T-helper 17 cell (primary cell): ENCODE measurements at regions not wholly inside any gene's neighbourhood (a gene's known extent, or its start where the extent isn't known, plus 50 kb on each side); places are given as distances from the start of the nearest gene placed in this dataset.
A peak's percentile ranks its signal among the peaks of the same experiment; 100 is the strongest.

ENCODE experiments used
- ATAC-seq: fragments of 150-1000 bp; cut with Tn5 transposase; 2 replicates; pipeline ENCODE4 v1.10.0; 2021; ENCODE audit warnings: mild to moderate bottlenecking, moderate library complexity
- DNase-seq, 3 donors: peaks; one replicate each; pipeline versions ENCODE4 v3.0.0 to v3.0.0-alpha.2; 2020 to 2021
- H3K9me3 ChIP-seq: one replicate; pipeline ENCODE4 v1.7.0; 2013; ENCODE audit warnings: low read length, mild to moderate bottlenecking; ENCODE audit not compliant: control insufficient read depth, poor library complexity, severe bottlenecking
- H3K27ac Mint-ChIP-seq: one replicate; pipeline ENCODE4 v1.8.0; 2022; ENCODE audit warnings: mild to moderate bottlenecking, moderate library complexity, mixed read lengths
- H3K27me3 Mint-ChIP-seq: one replicate; pipeline ENCODE4 v1.8.0; 2022; ENCODE audit warnings: mixed read lengths
- H3K36me3 Mint-ChIP-seq: one replicate; pipeline ENCODE4 v1.8.0; 2022; ENCODE audit warnings: low read depth, mixed read lengths
- H3K4me1 Mint-ChIP-seq: one replicate; pipeline ENCODE4 v1.8.0; 2022; ENCODE audit warnings: mild to moderate bottlenecking, mixed read lengths
- H3K4me3 Mint-ChIP-seq: one replicate; pipeline ENCODE4 v1.8.0; 2022; ENCODE audit warnings: mild to moderate bottlenecking, moderate library complexity, mixed read lengths

GRCh38 chr6:16965689-16966088, 136.2 kb upstream of the STMND1 start:
- peaks cover 12% of the 10 kb centered on the region for H3K4me1 Mint-ChIP-seq
- no peak for DNase-seq
- H3K36me3 Mint-ChIP-seq, result peaks cover 7% of the 10 kb centered on the region
- ATAC-seq, result no peak
- no peak overlapping the region for H3K27ac Mint-ChIP-seq
- no peak overlapping the region for H3K4me3 Mint-ChIP-seq
- peaks cover 76% of the 10 kb centered on the region for H3K27me3 Mint-ChIP-seq
- H3K9me3 ChIP-seq, result no peaks in the 10 kb centered on the region

GRCh38 chr6:16964553-16965499, 137.0 kb upstream of the STMND1 start:
- DNase-seq (peak; percentile 26 to 52 (median 35)), ATAC-seq (peak; percentile 87)
- H3K27me3 Mint-ChIP-seq, result peaks cover 77% of the 10 kb centered on the region
- no peak overlapping the region for H3K27ac Mint-ChIP-seq
- H3K4me1 Mint-ChIP-seq, result peaks cover 10% of the 10 kb centered on the region
- H3K4me3 Mint-ChIP-seq, result no peak overlapping the region
- H3K36me3 Mint-ChIP-seq, result peaks cover 7% of the 10 kb centered on the region
- no peaks in the 10 kb centered on the region for H3K9me3 ChIP-seq

DNA sequence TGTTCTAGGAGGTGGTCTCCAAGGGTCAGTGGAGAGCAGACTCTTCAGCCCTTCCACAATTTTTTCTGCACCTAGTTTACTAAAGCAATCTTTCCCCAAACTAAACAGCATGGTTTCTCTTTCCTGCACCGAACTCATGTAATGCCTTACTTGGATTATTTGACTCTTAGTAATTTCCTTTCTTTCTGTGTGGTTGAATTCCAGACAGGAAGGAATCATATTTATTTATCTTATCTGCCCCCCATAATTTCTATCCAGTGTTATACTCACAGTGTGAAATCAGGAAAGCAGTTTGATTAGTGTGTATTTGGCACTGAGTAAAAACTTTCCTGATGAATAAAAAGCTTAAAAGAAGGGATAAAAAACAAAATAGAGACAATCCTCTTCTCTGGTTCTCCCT, 140.3 kb upstream of the STMND1 start:
- H3K36me3 Mint-ChIP-seq, result peaks cover 4% of the 10 kb centered on the region
- H3K9me3 ChIP-seq, result no peaks in the 10 kb centered on the region
- peaks cover 63% of the 10 kb centered on the region for H3K27me3 Mint-ChIP-seq
- no peak overlapping the region for H3K4me3 Mint-ChIP-seq
- no peak for ATAC-seq
- H3K27ac Mint-ChIP-seq, result no peak overlapping the region
- DNase-seq, result no peak
- H3K4me1 Mint-ChIP-seq, result peaks cover 12% of the 10 kb centered on the region

- Mint-ChIP-seq H3K27me3 (peaks cover 54% of the 10 kb centered on the region), H3K4me1 (peaks cover 14% of the 10 kb centered on the region), H3K36me3 (peaks cover under 1% of the 10 kb centered on the region), H3K4me3 (no peak overlapping the region), H3K27ac (no peak overlapping the region)
- ATAC-seq (no peak), DNase-seq (no peak)
- H3K9me3 ChIP-seq, result no peaks in the 10 kb centered on the region
Observed at GRCh38 chr6:16959789-16960188, 142.1 kb upstream of the STMND1 start.

DNA sequence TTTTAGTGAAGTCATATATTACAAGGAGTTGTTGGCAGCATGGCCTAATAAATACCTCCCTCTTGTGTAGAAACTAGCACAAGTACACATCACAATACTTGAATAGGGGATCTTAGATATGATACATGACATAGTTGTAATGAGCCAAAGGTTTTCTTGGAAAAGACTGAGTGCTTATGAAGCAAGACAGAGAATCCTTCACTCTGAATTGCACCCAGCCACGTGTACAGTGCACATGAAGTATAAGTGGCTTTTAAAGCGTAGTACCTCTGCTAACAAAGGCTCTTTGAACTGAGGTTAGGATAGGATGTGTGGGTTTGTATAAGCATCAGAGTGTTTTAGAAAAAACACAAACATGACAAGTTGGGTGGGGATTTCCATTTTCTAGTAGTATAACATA, 145.5 kb upstream of the STMND1 start:
- Mint-ChIP-seq H3K4me1 (peaks cover 8% of the 10 kb centered on the region), H3K27me3 (peaks cover 39% of the 10 kb centered on the region), H3K27ac (peak overlapping the region; percentile 14), H3K4me3 (no peak overlapping the region), H3K36me3 (peaks cover 2% of the 10 kb centered on the region)
- H3K9me3 ChIP-seq, result no peaks in the 10 kb centered on the region
- DNase-seq (no peak), ATAC-seq (peak; percentile 95)

DNA sequence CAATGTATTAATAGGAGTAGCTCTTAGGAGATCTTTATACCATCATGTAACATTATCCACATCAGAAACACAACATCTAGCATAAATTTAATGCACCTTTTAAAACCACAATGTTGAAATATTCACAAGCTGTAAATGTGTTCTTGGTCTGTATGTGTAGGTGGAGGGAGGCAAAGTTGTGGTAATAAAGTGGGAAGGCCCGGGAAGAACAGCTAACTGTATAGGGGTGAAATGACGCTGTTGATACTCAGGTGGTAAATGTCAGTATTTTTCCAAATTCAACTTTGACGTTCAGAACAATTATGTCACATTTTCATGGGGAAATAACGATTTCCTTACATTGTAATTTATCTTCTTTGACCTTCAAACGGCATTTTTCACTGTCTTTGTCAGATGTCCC, 146.0 kb upstream of the STMND1 start:
- Mint-ChIP-seq H3K27ac (no peak overlapping the region), H3K4me3 (no peak overlapping the region)

DNA sequence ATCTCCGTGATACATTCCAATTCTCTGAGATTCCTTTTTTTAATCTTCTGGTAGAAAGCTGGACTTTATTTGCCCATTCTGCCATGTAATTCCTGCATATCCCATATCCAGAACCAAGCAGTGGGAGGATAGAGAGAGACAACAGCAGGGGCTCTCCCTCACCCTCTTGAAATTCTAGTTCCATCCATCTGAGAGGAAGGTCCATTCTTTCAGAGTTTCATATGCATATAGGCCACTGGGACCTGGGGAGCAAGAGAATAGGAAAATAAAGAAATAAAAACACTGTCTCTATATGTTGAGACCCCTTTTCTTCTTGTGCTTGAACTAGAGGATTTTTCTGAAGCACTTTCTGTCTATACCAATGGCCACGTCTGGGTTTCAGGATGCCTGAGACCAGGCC, 147.9 kb upstream of the STMND1 start:
- ATAC-seq (no peak), DNase-seq (no peak)
- H3K36me3 Mint-ChIP-seq, result peaks cover 2% of the 10 kb centered on the region
- no peak overlapping the region for H3K4me3 Mint-ChIP-seq
- peaks cover 26% of the 10 kb centered on the region for H3K27me3 Mint-ChIP-seq
- H3K4me1 Mint-ChIP-seq, result peaks cover 8% of the 10 kb centered on the region
- no peak overlapping the region for H3K27ac Mint-ChIP-seq
- no peaks in the 10 kb centered on the region for H3K9me3 ChIP-seq

More for the DNA sequence above, 146.0 kb upstream of the STMND1 start:
- H3K9me3 ChIP-seq, result no peaks in the 10 kb centered on the region
- H3K36me3 Mint-ChIP-seq, result peaks cover 2% of the 10 kb centered on the region
- H3K27me3 Mint-ChIP-seq, result peaks cover 35% of the 10 kb centered on the region
- DNase-seq (no peak), ATAC-seq (no peak)
- H3K4me1 Mint-ChIP-seq, result peaks cover 8% of the 10 kb centered on the region

DNA sequence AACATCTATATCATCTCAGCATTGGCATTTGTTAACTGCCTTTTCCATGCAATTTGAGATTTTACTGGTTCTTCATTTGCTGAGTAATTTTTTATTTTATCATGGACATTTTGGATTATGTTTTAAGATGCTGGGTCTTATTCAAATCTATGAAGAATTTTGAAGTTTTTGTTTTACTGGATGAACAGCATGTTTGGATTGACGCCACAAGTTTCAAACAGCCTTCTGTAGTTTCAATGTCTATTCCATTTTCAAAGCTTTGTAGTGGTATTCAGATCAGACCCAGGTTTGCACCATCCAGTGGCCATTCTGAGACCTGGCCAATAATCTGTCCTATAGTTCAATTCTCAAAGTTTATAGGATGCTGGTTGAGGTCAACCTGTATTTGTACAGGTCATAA, 148.4 kb upstream of the STMND1 start:
- no peak for ATAC-seq
- peaks cover 2% of the 10 kb centered on the region for H3K36me3 Mint-ChIP-seq
- peaks cover 8% of the 10 kb centered on the region for H3K4me1 Mint-ChIP-seq
- no peak for DNase-seq
- H3K9me3 ChIP-seq, result no peaks in the 10 kb centered on the region
- no peak overlapping the region for H3K4me3 Mint-ChIP-seq
- peaks cover 31% of the 10 kb centered on the region for H3K27me3 Mint-ChIP-seq
- no peak overlapping the region for H3K27ac Mint-ChIP-seq

GRCh38 chr6:16950825-16951495, 150.9 kb upstream of the STMND1 start:
- no peak overlapping the region for H3K4me3 Mint-ChIP-seq
- no peak overlapping the region for H3K27ac Mint-ChIP-seq
- peaks cover 45% of the 10 kb centered on the region for H3K27me3 Mint-ChIP-seq
- H3K36me3 Mint-ChIP-seq, result peaks cover 6% of the 10 kb centered on the region
- H3K4me1 Mint-ChIP-seq, result peaks cover 7% of the 10 kb centered on the region
- ATAC-seq, result no peak
- no peaks in the 10 kb centered on the region for H3K9me3 ChIP-seq
- DNase-seq, result no peak

DNA sequence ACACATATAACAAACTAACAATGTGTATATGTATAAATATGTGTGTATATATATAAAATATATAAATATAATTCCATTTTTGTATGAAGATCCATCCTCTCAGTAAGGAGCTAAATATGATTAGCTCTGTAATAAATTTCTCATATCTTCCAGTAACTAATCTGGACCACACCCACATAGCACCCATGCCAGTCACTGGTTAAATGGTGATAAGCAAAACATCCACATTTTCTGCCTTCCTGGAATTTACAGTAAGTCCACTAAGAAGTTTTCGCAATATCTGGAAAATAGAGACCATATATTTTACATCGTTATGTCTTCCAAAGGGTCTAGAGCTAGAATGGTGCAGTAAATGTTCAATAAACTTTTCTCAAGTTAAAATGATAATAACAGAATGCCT, 151.5 kb upstream of the STMND1 start:
- H3K27ac Mint-ChIP-seq, result no peak overlapping the region
- H3K9me3 ChIP-seq, result no peaks in the 10 kb centered on the region
- H3K27me3 Mint-ChIP-seq, result peaks cover 43% of the 10 kb centered on the region
- H3K4me1 Mint-ChIP-seq, result peaks cover 4% of the 10 kb centered on the region
- H3K4me3 Mint-ChIP-seq, result no peak overlapping the region
- ATAC-seq, result no peak
- DNase-seq, result no peak
- peaks cover 6% of the 10 kb centered on the region for H3K36me3 Mint-ChIP-seq

DNA sequence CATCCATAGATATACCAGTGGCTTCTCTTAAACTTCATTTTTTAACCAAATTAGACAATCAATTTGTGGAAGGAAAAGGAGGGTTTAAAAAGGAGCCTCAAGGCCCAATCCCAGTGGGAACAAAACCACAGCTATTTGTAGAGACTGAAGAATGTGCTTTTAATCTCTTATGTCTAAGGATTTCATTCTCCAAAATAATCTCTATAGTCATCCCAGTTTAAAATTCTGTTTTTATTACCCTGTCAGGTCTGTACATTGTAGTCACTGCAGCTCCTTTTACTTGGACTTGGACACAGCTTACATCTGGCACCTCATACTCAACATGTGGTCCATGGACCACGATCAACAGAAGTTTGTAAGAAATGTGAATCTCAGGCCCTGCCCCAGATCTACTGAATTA, 152.1 kb upstream of the STMND1 start:
- DNase-seq, result no peak
- peaks cover 6% of the 10 kb centered on the region for H3K36me3 Mint-ChIP-seq
- no peaks in the 10 kb centered on the region for H3K9me3 ChIP-seq
- peaks cover 4% of the 10 kb centered on the region for H3K4me1 Mint-ChIP-seq
- H3K27me3 Mint-ChIP-seq, result peaks cover 43% of the 10 kb centered on the region
- H3K27ac Mint-ChIP-seq, result no peak overlapping the region
- H3K4me3 Mint-ChIP-seq, result no peak overlapping the region
- no peak for ATAC-seq

- H3K27me3 Mint-ChIP-seq, result peaks cover 42% of the 10 kb centered on the region
- peaks cover 4% of the 10 kb centered on the region for H3K4me1 Mint-ChIP-seq
- no peak for DNase-seq
- H3K4me3 Mint-ChIP-seq, result no peak overlapping the region
- H3K36me3 Mint-ChIP-seq, result peaks cover 6% of the 10 kb centered on the region
- no peaks in the 10 kb centered on the region for H3K9me3 ChIP-seq
- ATAC-seq, result no peak
- H3K27ac Mint-ChIP-seq, result no peak overlapping the region
Observed at GRCh38 chr6:16948396-16948795, 153.5 kb upstream of the STMND1 start.

DNA sequence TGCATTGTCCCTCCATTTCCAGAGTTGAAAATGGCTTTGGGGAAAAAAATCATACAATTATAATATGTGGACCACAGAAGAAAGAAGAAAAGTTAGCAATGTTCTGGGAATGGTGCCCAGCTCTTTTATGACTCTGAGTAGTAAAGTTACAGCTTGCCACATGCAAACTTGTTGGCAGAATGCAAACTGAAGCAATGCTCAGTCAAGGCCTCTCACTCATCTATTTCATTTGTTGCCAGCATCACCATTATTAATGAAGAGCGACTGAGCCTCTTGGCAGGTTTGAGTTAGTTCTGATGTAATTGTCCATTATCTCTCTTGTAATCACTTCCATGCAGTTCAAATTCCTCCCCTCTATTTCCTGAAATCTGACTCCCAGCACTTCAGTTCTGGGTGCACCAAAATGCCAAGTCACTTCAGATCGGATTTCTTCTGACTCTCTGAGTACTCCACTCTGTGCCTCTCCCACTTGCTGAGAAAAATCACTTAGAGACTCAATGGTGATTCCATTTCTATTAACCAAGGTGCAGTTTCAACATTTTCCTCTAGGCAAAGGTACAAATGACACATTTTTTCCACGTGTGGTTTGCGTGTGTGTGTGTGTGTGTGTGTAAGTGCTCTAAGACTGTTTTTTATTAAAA, 154.4 kb upstream of the STMND1 start:
- Mint-ChIP-seq H3K4me3 (no peak overlapping the region), H3K27ac (no peak overlapping the region), H3K36me3 (peaks cover 6% of the 10 kb centered on the region), H3K27me3 (peaks cover 49% of the 10 kb centered on the region), H3K4me1 (peaks cover 4% of the 10 kb centered on the region)
- no peaks in the 10 kb centered on the region for H3K9me3 ChIP-seq
- no peak for DNase-seq
- ATAC-seq, result no peak
